AG09319 (cell line): ENCODE measurements at regions not wholly inside any gene's neighbourhood (a gene's known extent, or its start where the extent isn't known, plus 50 kb on each side); places are given as distances from the start of the nearest gene placed in this dataset.
A peak's percentile ranks its signal among the peaks of the same experiment; 100 is the strongest.

Experiments
- DNase-seq: peaks from one replicate; pipeline ENCODE4 v3.0.0-alpha.2; 2010; ENCODE audit warnings: low read depth; ENCODE audit errors: extremely low read depth
- CTCF ChIP-seq: IDR thresholded peaks from 2 replicates; pipeline ENCODE4 v1.5.1; 2011; ENCODE audit warnings: low read depth, mild to moderate bottlenecking, inconsistent platforms, low read length, moderate library complexity

DNA sequence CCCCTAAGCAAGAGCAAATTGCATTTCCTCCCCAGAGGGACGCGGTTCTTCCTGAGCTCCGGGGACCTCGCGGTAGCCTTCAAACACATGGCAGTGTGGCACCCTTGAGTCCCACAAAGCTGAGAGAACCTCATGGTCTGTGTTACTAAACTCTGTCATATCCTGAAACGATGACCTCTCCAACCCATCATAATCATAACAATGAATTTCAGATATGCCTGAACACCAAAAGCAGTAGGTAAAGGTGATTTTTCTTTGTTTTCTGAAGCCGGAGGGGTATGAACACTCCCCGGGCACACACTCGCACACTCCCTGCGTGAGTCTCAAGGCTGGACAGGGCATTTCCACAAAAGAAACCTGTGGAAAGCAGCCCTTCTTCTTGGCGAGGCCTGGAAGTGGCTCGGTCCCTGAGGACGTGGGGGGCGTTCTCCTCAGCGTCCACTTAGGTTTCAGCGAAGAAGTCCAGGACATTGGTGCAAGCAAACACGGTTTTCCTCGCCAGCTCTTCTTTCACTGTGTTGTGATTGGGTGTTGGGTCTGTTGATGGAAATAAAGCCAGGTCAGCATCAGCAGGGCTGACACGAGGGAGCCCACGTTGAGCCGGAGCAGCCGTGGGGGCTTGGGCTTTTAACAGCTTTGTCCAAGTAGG, 183.4 kb downstream of the ERMARD start:
- TF ChIP-seq CTCF: no peak

GRCh38 chr6:169933839-169934698, 182.6 kb downstream of the ERMARD start:
- no peak for TF ChIP-seq CTCF
- DNase-seq: peak; percentile 37

More for the DNA sequence above, 183.4 kb downstream of the ERMARD start:
- no peak for DNase-seq

- DNase-seq: no peak
These were observed 181.9 kb downstream of the ERMARD start for GRCh38 chr6:169933251-169933821.

DNA sequence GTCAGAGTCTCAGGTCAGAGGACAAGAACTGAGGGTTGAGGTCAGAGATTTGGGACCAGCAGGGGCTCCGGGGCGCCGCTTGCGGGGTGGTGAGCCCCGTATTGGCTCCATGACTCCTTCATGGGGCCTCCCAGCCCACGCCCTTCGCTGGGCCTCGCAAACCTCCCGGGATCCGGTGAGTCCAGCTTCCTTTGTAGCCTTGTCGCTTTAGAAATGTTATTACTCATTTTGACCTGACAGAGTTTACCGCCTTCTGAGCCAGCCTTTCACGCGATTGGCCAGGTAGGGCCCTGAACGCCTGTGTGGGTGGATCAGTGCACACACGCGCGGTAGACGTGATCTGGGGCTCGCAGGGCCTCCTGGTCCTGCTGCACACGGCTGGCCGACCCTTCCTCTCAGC, 181.1 kb downstream of the ERMARD start:
- no peak for DNase-seq
- no peak for TF ChIP-seq CTCF

More at GRCh38 chr6:169933251-169933821, 181.9 kb downstream of the ERMARD start:
- TF ChIP-seq CTCF: no peak

GRCh38 chr6:169931261-169931660, 179.8 kb downstream of the ERMARD start:
- no peak for DNase-seq
- TF ChIP-seq CTCF: no peak

DNA sequence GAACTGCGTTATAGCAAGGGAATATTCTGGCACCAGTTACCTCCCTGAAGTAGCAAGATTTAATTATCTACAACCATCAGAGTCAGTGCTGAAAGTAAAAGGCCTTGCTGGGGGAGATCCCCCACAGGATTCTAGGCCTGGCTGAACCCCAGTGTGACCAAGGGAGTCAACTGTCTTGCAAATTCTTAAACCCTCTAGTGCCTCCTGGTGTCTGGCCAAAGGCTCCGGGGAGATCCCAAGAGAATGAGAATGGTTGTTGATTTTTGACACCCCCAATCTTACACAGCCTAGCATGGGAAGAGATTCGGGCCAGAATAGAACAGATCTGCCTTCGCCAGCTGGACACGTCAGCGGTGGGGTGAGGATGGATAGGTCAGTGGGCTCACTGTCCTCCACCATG, 179.4 kb downstream of the ERMARD start:
- no peak for DNase-seq
- no peak for TF ChIP-seq CTCF

DNA sequence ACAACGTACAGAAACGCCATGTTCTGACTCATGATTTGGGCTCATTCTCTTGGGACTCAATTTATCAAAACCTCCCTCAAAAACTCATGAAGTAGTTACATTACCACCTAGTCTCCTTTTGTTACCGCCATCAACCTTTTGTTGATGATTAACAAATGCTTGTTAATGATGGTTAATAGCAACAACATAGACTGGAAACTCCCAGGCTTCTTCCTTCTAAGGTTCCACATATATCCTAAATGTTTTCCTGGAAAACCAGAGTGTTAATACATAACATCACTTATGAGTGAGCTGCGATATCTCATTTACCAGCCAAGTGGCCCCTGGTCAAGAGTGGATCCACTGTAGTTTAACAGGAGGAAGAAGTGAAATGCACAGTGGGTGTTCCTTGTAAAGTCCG, 176.3 kb downstream of the ERMARD start:
- no peak for DNase-seq
- no peak for TF ChIP-seq CTCF
